Stimulated activated CD4-positive, alpha-beta T cell treated with anti-CD3 and anti-CD28 coated beads, Interleukin-15, amount 100 ng/mL, for 24 hours (primary cell): ENCODE measurements at regions not wholly inside any gene's neighbourhood (a gene's known extent, or its start where the extent isn't known, plus 50 kb on each side); places are given as distances from the start of the nearest gene placed in this dataset.

Source experiments
- DNase-seq: peaks from one replicate; pipeline ENCODE4 v3.0.0-alpha.2; 2020

GRCh38 chr20:20823476-20823881 lies 111.0 kb upstream of the RALGAPA2 start:
- no peak for DNase-seq

- no peak for DNase-seq
Observed at GRCh38 chr20:20821484-20822260, 109.2 kb upstream of the RALGAPA2 start.

- no peak for DNase-seq
Observed at GRCh38 chr20:20820785-20821483, 108.5 kb upstream of the RALGAPA2 start.

- DNase-seq = no peak
Observed at GRCh38 chr20:20820104-20820503, 107.7 kb upstream of the RALGAPA2 start.

- DNase-seq = no peak
Observed at GRCh38 chr20:20816969-20817755, 104.7 kb upstream of the RALGAPA2 start.

- DNase-seq = no peak
Observed at GRCh38 chr20:20815711-20816455, 103.4 kb upstream of the RALGAPA2 start.

- DNase-seq = no peak
Observed at GRCh38 chr20:20814685-20815084, 102.2 kb upstream of the RALGAPA2 start.

GRCh38 chr20:20812136-20812535 lies 99.7 kb upstream of the RALGAPA2 start:
- DNase-seq = no peak

- no peak for DNase-seq
Observed at GRCh38 chr20:20808016-20808415, 95.6 kb upstream of the RALGAPA2 start.

GRCh38 chr20:20806121-20807095 lies 94.0 kb upstream of the RALGAPA2 start:
- DNase-seq = no peak

- no peak for DNase-seq
Observed at GRCh38 chr20:20803011-20803410, 90.6 kb upstream of the RALGAPA2 start.

- DNase-seq = no peak
Observed at GRCh38 chr20:20802328-20802727, 89.9 kb upstream of the RALGAPA2 start.

GRCh38 chr20:20799716-20800312 lies 87.4 kb upstream of the RALGAPA2 start:
- DNase-seq = no peak

GRCh38 chr20:20797521-20798310 lies 85.3 kb upstream of the RALGAPA2 start:
- no peak for DNase-seq

- no peak for DNase-seq
Observed at GRCh38 chr20:20796766-20797440, 84.5 kb upstream of the RALGAPA2 start.

- DNase-seq = no peak
Observed at GRCh38 chr20:20795721-20796120, 83.3 kb upstream of the RALGAPA2 start.

GRCh38 chr20:20795119-20795518 lies 82.7 kb upstream of the RALGAPA2 start:
- no peak for DNase-seq

- no peak for DNase-seq
Observed at GRCh38 chr20:20793591-20793990, 81.1 kb upstream of the RALGAPA2 start.

GRCh38 chr20:20791664-20792568 lies 79.5 kb upstream of the RALGAPA2 start:
- no peak for DNase-seq
